GM23338 (cell line): ENCODE measurements at regions not wholly inside any gene's neighbourhood (a gene's known extent, or its start where the extent isn't known, plus 50 kb on each side); places are given as distances from the start of the nearest gene placed in this dataset.

Experiments
- ATAC-seq: fragments of 200-7000 bp; cut with Tn5 transposase; 3 replicates; pipeline ENCODE4 v1.9.1; 2020
- DNase-seq: peaks from one replicate; pipeline ENCODE4 v3.0.0-alpha.2; 2015; ENCODE audit warnings: low spot score
- H2AFZ ChIP-seq: fragments of 200-600 bp; sonication (generic); 2 replicates; pipeline ENCODE4 v1.8.0; 2016; ENCODE audit warnings: antibody characterized with exemption, mild to moderate bottlenecking, moderate library complexity
- H3F3A ChIP-seq: fragments of 200-600 bp; sonication (generic); replicated peaks from 2 replicates; pipeline ENCODE4 v1.8.0; 2017; ENCODE audit warnings: antibody characterized with exemption, mixed run types, low read depth
- H3K27ac ChIP-seq: fragments of 200-600 bp; sonication (generic); 2 replicates; pipeline ENCODE4 v1.6.1; 2016; ENCODE audit warnings: low read depth
- H3K27me3 ChIP-seq: fragments of 200-600 bp; sonication (generic); 2 replicates; pipeline ENCODE4 v1.8.0; 2016; ENCODE audit warnings: mild to moderate bottlenecking, mixed run types, moderate library complexity; ENCODE audit not compliant: insufficient read depth
- H3K36me3 ChIP-seq: fragments of 200-600 bp; sonication (generic); 2 replicates; pipeline ENCODE4 v1.8.0; 2016; ENCODE audit warnings: mild to moderate bottlenecking; ENCODE audit not compliant: insufficient read depth
- H3K4me1 ChIP-seq: fragments of 200-600 bp; sonication (generic); 2 replicates; pipeline ENCODE4 v1.8.0; 2016; ENCODE audit warnings: mild to moderate bottlenecking, moderate library complexity; ENCODE audit not compliant: insufficient read depth
- H3K4me2 ChIP-seq: fragments of 200-600 bp; sonication (generic); 2 replicates; pipeline ENCODE4 v1.7.1; 2017; ENCODE audit warnings: mixed run types
- H3K4me3 ChIP-seq: fragments of 200-600 bp; sonication (generic); 2 replicates; pipeline ENCODE4 v1.6.1; 2016; ENCODE audit warnings: mixed run types
- H3K79me2 ChIP-seq: fragments of 200-600 bp; sonication (generic); replicated peaks from 2 replicates; pipeline ENCODE4 v1.8.0; 2017; ENCODE audit warnings: mild to moderate bottlenecking; ENCODE audit not compliant: insufficient read depth
- H3K9me2 ChIP-seq: fragments of 200-600 bp; sonication (generic); 2 replicates; pipeline ENCODE4 v1.8.0; 2017; ENCODE audit not compliant: insufficient read depth
- H4K20me1 ChIP-seq: fragments of 200-600 bp; sonication (generic); replicated peaks from 2 replicates; pipeline ENCODE4 v1.8.0; 2017; ENCODE audit warnings: mild to moderate bottlenecking; ENCODE audit not compliant: insufficient read depth
- H3K27ac Mint-ChIP-seq: 2 replicates; pipeline ENCODE4 v1.8.0; 2020; ENCODE audit warnings: inconsistent platforms, mild to moderate bottlenecking, moderate library complexity, mixed read lengths
- H3K27me3 Mint-ChIP-seq: 3 replicates; pipeline ENCODE4 v1.8.0; 2022; ENCODE audit warnings: low read depth, mild to moderate bottlenecking, moderate library complexity, mixed read lengths, inconsistent platforms; ENCODE audit not compliant: insufficient read depth, poor library complexity
- H3K36me3 Mint-ChIP-seq: 3 replicates; pipeline ENCODE4 v1.8.0; 2021; ENCODE audit warnings: low read depth, mild to moderate bottlenecking, inconsistent platforms, moderate library complexity, mixed read lengths
- H3K4me1 Mint-ChIP-seq: 3 replicates; pipeline ENCODE4 v1.8.0; 2020; ENCODE audit warnings: mild to moderate bottlenecking, inconsistent platforms, mixed read lengths
- H3K4me3 Mint-ChIP-seq: 3 replicates; pipeline ENCODE4 v1.8.0; 2021; ENCODE audit warnings: moderate library complexity, mild to moderate bottlenecking, inconsistent platforms, mixed read lengths
- H3K9me3 Mint-ChIP-seq: 3 replicates; pipeline ENCODE4 v1.8.0; 2020; ENCODE audit warnings: moderate library complexity, mild to moderate bottlenecking, inconsistent platforms, mixed read lengths
- CREB1 ChIP-seq: fragments of 250-450 bp; sonication (Bioruptor Pico); IDR thresholded peaks from 2 replicates; pipeline ENCODE4 v1.5.0; 2020; ENCODE audit warnings: low read depth, mild to moderate bottlenecking, moderate library complexity
- ETS1 ChIP-seq: IDR thresholded peaks from 2 replicates; pipeline ENCODE4 v1.6.1; 2016; ENCODE audit warnings: antibody characterized with exemption
- EZH2 ChIP-seq: fragments of 200-600 bp; sonication (generic); IDR thresholded peaks from one replicate; pipeline ENCODE4 v1.8.0; 2017; ENCODE audit warnings: antibody characterized with exemption, mild to moderate bottlenecking, low read depth; ENCODE audit not compliant: unreplicated experiment
- EZH2phosphoT487 ChIP-seq: fragments of 200-600 bp; sonication (generic); IDR thresholded peaks from one replicate; pipeline ENCODE4 v1.8.1; 2018; ENCODE audit warnings: antibody characterized with exemption; ENCODE audit not compliant: unreplicated experiment
- JUNB ChIP-seq: IDR thresholded peaks from one replicate; pipeline ENCODE4 v1.6.1; 2016; ENCODE audit warnings: antibody characterized with exemption; ENCODE audit not compliant: unreplicated experiment
- NANOG ChIP-seq: IDR thresholded peaks from 2 replicates; pipeline ENCODE4 v1.6.1; 2016; ENCODE audit warnings: antibody characterized with exemption, borderline replicate concordance
- POLR2AphosphoS5 ChIP-seq: IDR thresholded peaks from 2 replicates; pipeline ENCODE4 v1.6.1; 2016; ENCODE audit warnings: antibody characterized with exemption, low read depth
- REST ChIP-seq: IDR thresholded peaks from one replicate; pipeline ENCODE4 v1.6.1; 2018; ENCODE audit warnings: antibody characterized with exemption; ENCODE audit not compliant: unreplicated experiment
- STAT1 ChIP-seq: IDR thresholded peaks from one replicate; pipeline ENCODE4 v1.6.1; 2016; ENCODE audit warnings: antibody characterized with exemption; ENCODE audit not compliant: unreplicated experiment
- ZNF114 ChIP-seq: fragments of 250-450 bp; sonication (Bioruptor Pico); IDR thresholded peaks from 2 replicates; pipeline ENCODE4 v1.5.0; 2020; ENCODE audit warnings: mild to moderate bottlenecking, moderate library complexity
- ZNF331 ChIP-seq: fragments of 250-450 bp; sonication (Bioruptor Pico); IDR thresholded peaks from 2 replicates; pipeline ENCODE4 v1.5.0; 2020; ENCODE audit warnings: low read depth, mild to moderate bottlenecking, moderate library complexity
- ZNF462 ChIP-seq: fragments of 250-450 bp; sonication (Bioruptor Pico); IDR thresholded peaks from 2 replicates; pipeline ENCODE4 v1.5.0; 2020; ENCODE audit warnings: mild to moderate bottlenecking, moderate library complexity

GRCh38 chr2:139773720-139774277 is 993.6 kb upstream of the NXPH2 start:
- H3K36me3 ChIP-seq: no peaks in the 10 kb centered on the region
- no peak for TF ChIP-seq ZNF114 (CRISPR knock-in tag)
- no peak for DNase-seq
- no peaks in the 10 kb centered on the region for H3K27me3 Mint-ChIP-seq
- H3K27me3 ChIP-seq: no peaks in the 10 kb centered on the region
- no peak overlapping the region for H3K27ac ChIP-seq
- H3K4me3 ChIP-seq: no peak overlapping the region
- peaks cover 3% of the 10 kb centered on the region; the same call in 2 of the 3 replicates for H3K4me1 Mint-ChIP-seq
- H3K9me3 Mint-ChIP-seq: no peaks in the 10 kb centered on the region
- no peaks in the 10 kb centered on the region for H3K79me2 ChIP-seq
- no peaks in the 10 kb centered on the region for H3K9me2 ChIP-seq
- H3K4me1 ChIP-seq: no peaks in the 10 kb centered on the region
- no peak for ATAC-seq
- H3K27ac Mint-ChIP-seq: no peak overlapping the region
- no peak overlapping the region for H3K4me3 Mint-ChIP-seq
- no peaks in the 10 kb centered on the region for H4K20me1 ChIP-seq
- no peak overlapping the region for H3K4me2 ChIP-seq
- H3K36me3 Mint-ChIP-seq: no peaks in the 10 kb centered on the region
- H3F3A ChIP-seq: no peaks in the 10 kb centered on the region
- H2AFZ ChIP-seq: no peak overlapping the region

- H3K9me2 ChIP-seq: no peaks in the 10 kb centered on the region
- no peak overlapping the region for H2AFZ ChIP-seq
- H4K20me1 ChIP-seq: no peaks in the 10 kb centered on the region
- H3K4me1 ChIP-seq: no peaks in the 10 kb centered on the region
- H3K27me3 ChIP-seq: no peaks in the 10 kb centered on the region
- no peak overlapping the region for H3K4me2 ChIP-seq
- H3K36me3 ChIP-seq: no peaks in the 10 kb centered on the region
- no peak overlapping the region for H3K4me3 ChIP-seq
- H3K27ac ChIP-seq: no peak overlapping the region
- H3K27me3 Mint-ChIP-seq: no peaks in the 10 kb centered on the region
- DNase-seq (no peak), ATAC-seq (no peak)
- H3K4me3 Mint-ChIP-seq: no peak overlapping the region
- H3K4me1 Mint-ChIP-seq: peaks cover 3% of the 10 kb centered on the region; the same call in 2 of the 3 replicates
- no peak overlapping the region for H3K27ac Mint-ChIP-seq
- H3K36me3 Mint-ChIP-seq: no peaks in the 10 kb centered on the region
- H3F3A ChIP-seq: no peaks in the 10 kb centered on the region
- no peaks in the 10 kb centered on the region for H3K79me2 ChIP-seq
- no peaks in the 10 kb centered on the region for H3K9me3 Mint-ChIP-seq
- TF ChIP-seq ZNF114 (CRISPR knock-in tag): no peak
- TF ChIP-seq STAT1: no peak
- TF ChIP-seq ZNF331: no peak
- no peak for TF ChIP-seq POLR2AphosphoS5
- TF ChIP-seq EZH2: no peak
- no peak for TF ChIP-seq CREB1 (CRISPR knock-in tag)
- no peak for TF ChIP-seq JUNB
- TF ChIP-seq NANOG: no peak
- no peak for TF ChIP-seq REST
- no peak for TF ChIP-seq ETS1
- no peak for TF ChIP-seq EZH2phosphoT487
- TF ChIP-seq ZNF462 (CRISPR knock-in tag): no peak
Observed at GRCh38 chr2:139769633-139770032, 989.4 kb upstream of the NXPH2 start.
